Gastrocnemius medialis (tissue), 4 donors: ENCODE measurements at regions not wholly inside any gene's neighbourhood (a gene's known extent, or its start where the extent isn't known, plus 50 kb on each side); places are given as distances from the start of the nearest gene placed in this dataset.

ENCODE experiments used
- ATAC-seq, 2 donors: fragments of 150-250 bp; one replicate each; pipeline ENCODE4 v1.9.1; 2016
- DNase-seq, 2 donors: peaks; one replicate each; pipeline ENCODE4 v3.0.0-alpha.2; 2019
- H3K27ac ChIP-seq, 4 donors: fragments of 200-600 bp; sonication (generic); 1 replicate in 1 of 4; 2 replicates in 3 of 4; pipeline ENCODE4 v1.5.1; 2016 to 2018; ENCODE audit warnings: mild to moderate bottlenecking in 2 of 4, moderate library complexity in 1 of 4
- H3K27me3 ChIP-seq, 3 donors: fragments of 200-600 bp; sonication (generic) in 2 of 3; 1 replicate in 1 of 3; 2 replicates in 2 of 3; pipeline versions ENCODE4 v1.5.1 to v1.6.0; 2016 to 2019; ENCODE audit warnings: mild to moderate bottlenecking in 1 of 3, moderate library complexity in 1 of 3
- H3K36me3 ChIP-seq, 2 donors: fragments of 200-600 bp; sonication (generic) in 1 of 2; one replicate each; pipeline ENCODE4 v1.5.1; 2017 to 2018
- H3K4me1 ChIP-seq, 2 donors: fragments of 200-600 bp; sonication (generic) in 1 of 2; one replicate each; pipeline ENCODE4 v1.5.1; 2016 to 2017; ENCODE audit warnings: mild to moderate bottlenecking in 2 of 2
- H3K4me3 ChIP-seq, 4 donors: fragments of 200-600 bp; sonication (generic) in 3 of 4; 1 replicate in 1 of 4; 2 replicates in 3 of 4; pipeline ENCODE4 v1.5.1; 2016 to 2019; ENCODE audit warnings: mild to moderate bottlenecking in 2 of 4
- H3K9me3 ChIP-seq, 3 donors: fragments of 200-600 bp; sonication (generic) in 2 of 3; 1 replicate in 1 of 3; 2 replicates in 2 of 3; pipeline ENCODE4 v1.5.1; 2016 to 2019
- CTCF ChIP-seq, 5 experiments: fragments of 450-650 bp in 3 of 5; fragments of 200-600 bp in 2 of 5; sonication (generic) in 2 of 5; IDR thresholded peaks in 4 of 5; conservative IDR thresholded peaks in 1 of 5; 1 replicate in 4 of 5; 2 replicates in 1 of 5; pipeline ENCODE4 v1.5.1; 2016 to 2019; ENCODE audit warnings: antibody characterized with exemption in 5 of 5, mild to moderate bottlenecking in 3 of 5, moderate library complexity in 3 of 5
- POLR2A ChIP-seq, 2 donors: fragments of 450-650 bp; IDR thresholded peaks; one replicate each; pipeline ENCODE4 v1.6.1; 2017; ENCODE audit warnings: antibody characterized with exemption in 2 of 2, mild to moderate bottlenecking in 2 of 2, moderate library complexity in 2 of 2
- in situ Hi-C, 4 donors: fragments of 200-750 bp; cut with MboI; loops; one replicate each; pipeline versions ENCODE4 v1.15.0 to v1.8.0; 2017; ENCODE audit warnings: low sequenced_read_pairs in 4 of 4
- intact Hi-C: fragments of 100-400 bp; cut with DNase I; formaldehyde crosslinking; loops from one replicate; pipeline ENCODE4 v1.15.1; 2023; ENCODE audit warnings: low total_unique reads

- Histone ChIP-seq H3K36me3 (no peaks in the 10 kb centered on the region), H3K4me3 (no peak overlapping the region), H3K9me3 (no peaks in the 10 kb centered on the region), H3K27me3 (no peaks in the 10 kb centered on the region), H3K27ac (no peak overlapping the region), H3K4me1 (no peaks in the 10 kb centered on the region)
- TF ChIP-seq CTCF (IDR thresholded peaks at IDR 0.05 in 4 of 5, conservative IDR thresholded peaks at IDR 0.05 in 1 of 5) (no peak), POLR2A (IDR thresholded peaks at IDR 0.05) (no peak)
- ATAC-seq (no peak), DNase-seq (no peak)
- intact Hi-C loops: no loop called here
- in situ Hi-C loops: no loop called here
Observed at GRCh38 chr12:85680881-85681280, 155.3 kb downstream of the RASSF9 start.

GRCh38 chr12:85681333-85681732, 154.9 kb downstream of the RASSF9 start:
- no peak for DNase-seq
- Histone ChIP-seq H3K36me3 (no peaks in the 10 kb centered on the region), H3K27ac (no peak overlapping the region), H3K9me3 (no peaks in the 10 kb centered on the region), H3K27me3 (no peaks in the 10 kb centered on the region), H3K4me1 (no peaks in the 10 kb centered on the region), H3K4me3 (no peak overlapping the region)
- ATAC-seq: no peak
- no peak for TF ChIP-seq POLR2A (IDR thresholded peaks at IDR 0.05)
- intact Hi-C loops (no loop called here), in situ Hi-C loops (no loop called here)

GRCh38 chr12:85683051-85683450, 153.2 kb downstream of the RASSF9 start:
- Histone ChIP-seq H3K27ac (no peak overlapping the region), H3K4me1 (no peaks in the 10 kb centered on the region), H3K4me3 (no peak overlapping the region), H3K9me3 (no peaks in the 10 kb centered on the region), H3K36me3 (no peaks in the 10 kb centered on the region), H3K27me3 (no peaks in the 10 kb centered on the region)
- TF ChIP-seq POLR2A (IDR thresholded peaks at IDR 0.05): no peak
- TF ChIP-seq CTCF (IDR thresholded peaks at IDR 0.05 in 4 of 5, conservative IDR thresholded peaks at IDR 0.05 in 1 of 5): no peak
- ATAC-seq (no peak), DNase-seq (no peak)
- in situ Hi-C loops (no loop called here), intact Hi-C loops (no loop called here)

GRCh38 chr12:85688837-85689236, 147.4 kb downstream of the RASSF9 start:
- TF ChIP-seq CTCF (IDR thresholded peaks at IDR 0.05 in 4 of 5, conservative IDR thresholded peaks at IDR 0.05 in 1 of 5): no peak
- no peak for TF ChIP-seq POLR2A (IDR thresholded peaks at IDR 0.05)
- Histone ChIP-seq H3K27me3 (no peaks in the 10 kb centered on the region), H3K36me3 (no peaks in the 10 kb centered on the region), H3K27ac (no peak overlapping the region), H3K9me3 (no peaks in the 10 kb centered on the region), H3K4me1 (no peaks in the 10 kb centered on the region), H3K4me3 (no peak overlapping the region)
- DNase-seq: no peak
- ATAC-seq: no peak
- in situ Hi-C loops: no loop called here
- intact Hi-C loops: no loop called here

- no peak overlapping the region for H3K4me3 ChIP-seq
- TF ChIP-seq POLR2A (IDR thresholded peaks at IDR 0.05) (no peak), CTCF (IDR thresholded peaks at IDR 0.05 in 4 of 5, conservative IDR thresholded peaks at IDR 0.05 in 1 of 5) (no peak)
- no peaks in the 10 kb centered on the region for H3K36me3 ChIP-seq
- intact Hi-C loops (no loop called here), in situ Hi-C loops (no loop called here)
- no peaks in the 10 kb centered on the region for H3K4me1 ChIP-seq
- DNase-seq (no peak), ATAC-seq (no peak)
- H3K9me3 ChIP-seq: no peaks in the 10 kb centered on the region
- no peaks in the 10 kb centered on the region for H3K27me3 ChIP-seq
- no peak overlapping the region for H3K27ac ChIP-seq
Observed at GRCh38 chr12:85690146-85690545, 146.1 kb downstream of the RASSF9 start.
